Amygdala (tissue), 56 donors: ENCODE measurements at regions not wholly inside any gene's neighbourhood (a gene's known extent, or its start where the extent isn't known, plus 50 kb on each side); places are given as distances from the start of the nearest gene placed in this dataset.
"Not testable (repeated sequence)": the region's sequence is repeated elsewhere in the genome, so short reads cannot be mapped to it uniquely, and the experiment has no call there.

Source experiments
- DNase-seq, 56 donors: peaks; one replicate each; lab custom pipeline; 2025; lab: John Stamatoyannopoulos, UW

GRCh38 chr21:31819692-31820091 lies 53.1 kb upstream of the HUNK start:
- DNase-seq: not testable (repeated sequence)

- not testable (repeated sequence) for DNase-seq
Observed at GRCh38 chr21:31814356-31814755, 58.5 kb upstream of the HUNK start.

GRCh38 chr21:31813862-31814261 lies 59.0 kb upstream of the HUNK start:
- DNase-seq: no peak

GRCh38 chr21:31804008-31804394 lies 68.8 kb upstream of the HUNK start:
- DNase-seq: no peak

- DNase-seq: no peak
Observed at GRCh38 chr21:31803039-31804007, 69.5 kb upstream of the HUNK start.

GRCh38 chr21:31802331-31802730 lies 70.4 kb upstream of the SCAF4 start:
- no peak for DNase-seq

GRCh38 chr21:31801551-31802219 lies 69.8 kb upstream of the SCAF4 start:
- DNase-seq: no peak

- DNase-seq: peak in 12 of 56 donors; percentile 2 to 49 (median 25)
Observed at GRCh38 chr21:31798842-31799704, 67.2 kb upstream of the SCAF4 start.

- no peak for DNase-seq
Observed at GRCh38 chr21:31795992-31796391, 64.1 kb upstream of the SCAF4 start.

GRCh38 chr21:31790420-31790819 lies 58.5 kb upstream of the SCAF4 start:
- DNase-seq: not testable (repeated sequence)

GRCh38 chr21:31788581-31788980 lies 56.7 kb upstream of the SCAF4 start:
- DNase-seq: no peak

- not testable (repeated sequence) for DNase-seq
Observed at GRCh38 chr21:31787691-31788090, 55.8 kb upstream of the SCAF4 start.

GRCh38 chr21:31786164-31786920 lies 54.4 kb upstream of the SCAF4 start:
- DNase-seq: no peak

- peak in 44 of 56 donors; percentile 1 to 82 (median 32) for DNase-seq
Observed at GRCh38 chr21:31785237-31786163, 53.6 kb upstream of the SCAF4 start.

GRCh38 chr21:31781737-31782136 lies 49.8 kb upstream of the SCAF4 start:
- peak in 11 of 56 donors; percentile 1 to 42 (median 6) for DNase-seq
